ENCODE measurements at regions not wholly inside any gene's neighbourhood (a gene's known extent, or its start where the extent isn't known, plus 50 kb on each side); places are given as distances from the start of the nearest gene placed in this dataset.

DNA sequence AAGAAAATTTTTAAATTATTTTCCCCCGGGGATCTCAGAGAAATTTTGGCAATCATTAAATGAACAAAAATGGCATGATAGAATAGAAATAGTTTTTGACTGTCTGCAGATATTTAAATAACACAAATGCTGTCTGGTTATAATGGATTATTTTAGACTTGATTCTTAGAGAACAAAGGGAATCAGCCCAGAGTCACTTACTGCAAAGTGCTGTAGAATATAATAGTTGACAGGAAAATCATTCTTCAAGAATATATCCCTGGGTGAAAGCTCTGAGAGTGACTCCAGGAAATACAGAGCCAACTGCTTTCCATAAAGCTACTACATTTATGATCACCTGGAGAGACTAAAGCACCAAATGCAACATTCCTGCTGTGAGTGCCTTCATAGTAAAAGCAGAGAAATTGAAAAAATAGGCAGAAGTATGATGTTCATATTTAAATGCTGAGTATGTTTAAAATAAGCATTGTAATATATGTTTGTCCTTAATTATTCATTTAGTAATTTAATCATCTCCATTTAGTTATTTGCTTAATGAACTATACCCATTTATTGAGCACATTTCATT, 1765.8 kb downstream of the SLITRK1 start:
- TF ChIP-seq, protein P1, sequence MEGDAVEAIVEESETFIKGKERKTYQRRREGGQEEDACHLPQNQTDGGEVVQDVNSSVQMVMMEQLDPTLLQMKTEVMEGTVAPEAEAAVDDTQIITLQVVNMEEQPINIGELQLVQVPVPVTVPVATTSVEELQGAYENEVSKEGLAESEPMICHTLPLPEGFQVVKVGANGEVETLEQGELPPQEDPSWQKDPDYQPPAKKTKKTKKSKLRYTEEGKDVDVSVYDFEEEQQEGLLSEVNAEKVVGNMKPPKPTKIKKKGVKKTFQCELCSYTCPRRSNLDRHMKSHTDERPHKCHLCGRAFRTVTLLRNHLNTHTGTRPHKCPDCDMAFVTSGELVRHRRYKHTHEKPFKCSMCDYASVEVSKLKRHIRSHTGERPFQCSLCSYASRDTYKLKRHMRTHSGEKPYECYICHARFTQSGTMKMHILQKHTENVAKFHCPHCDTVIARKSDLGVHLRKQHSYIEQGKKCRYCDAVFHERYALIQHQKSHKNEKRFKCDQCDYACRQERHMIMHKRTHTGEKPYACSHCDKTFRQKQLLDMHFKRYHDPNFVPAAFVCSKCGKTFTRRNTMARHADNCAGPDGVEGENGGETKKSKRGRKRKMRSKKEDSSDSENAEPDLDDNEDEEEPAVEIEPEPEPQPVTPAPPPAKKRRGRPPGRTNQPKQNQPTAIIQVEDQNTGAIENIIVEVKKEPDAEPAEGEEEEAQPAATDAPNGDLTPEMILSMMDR (conservative IDR thresholded peaks at IDR 0.05) = no peak
- no peak for TF ChIP-seq ZFX (IDR thresholded peaks at IDR 0.05)
